ENCODE measurements at regions not wholly inside any gene's neighbourhood (a gene's known extent, or its start where the extent isn't known, plus 50 kb on each side); places are given as distances from the start of the nearest gene placed in this dataset.

- TF ChIP-seq, protein P1, sequence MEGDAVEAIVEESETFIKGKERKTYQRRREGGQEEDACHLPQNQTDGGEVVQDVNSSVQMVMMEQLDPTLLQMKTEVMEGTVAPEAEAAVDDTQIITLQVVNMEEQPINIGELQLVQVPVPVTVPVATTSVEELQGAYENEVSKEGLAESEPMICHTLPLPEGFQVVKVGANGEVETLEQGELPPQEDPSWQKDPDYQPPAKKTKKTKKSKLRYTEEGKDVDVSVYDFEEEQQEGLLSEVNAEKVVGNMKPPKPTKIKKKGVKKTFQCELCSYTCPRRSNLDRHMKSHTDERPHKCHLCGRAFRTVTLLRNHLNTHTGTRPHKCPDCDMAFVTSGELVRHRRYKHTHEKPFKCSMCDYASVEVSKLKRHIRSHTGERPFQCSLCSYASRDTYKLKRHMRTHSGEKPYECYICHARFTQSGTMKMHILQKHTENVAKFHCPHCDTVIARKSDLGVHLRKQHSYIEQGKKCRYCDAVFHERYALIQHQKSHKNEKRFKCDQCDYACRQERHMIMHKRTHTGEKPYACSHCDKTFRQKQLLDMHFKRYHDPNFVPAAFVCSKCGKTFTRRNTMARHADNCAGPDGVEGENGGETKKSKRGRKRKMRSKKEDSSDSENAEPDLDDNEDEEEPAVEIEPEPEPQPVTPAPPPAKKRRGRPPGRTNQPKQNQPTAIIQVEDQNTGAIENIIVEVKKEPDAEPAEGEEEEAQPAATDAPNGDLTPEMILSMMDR (IDR thresholded peaks at IDR 0.05), result no peak
- TF ChIP-seq POLR2A (IDR thresholded peaks at IDR 0.05) (no peak), EP300 (IDR thresholded peaks at IDR 0.05; ENCODE audit: low read depth) (no peak)
These were observed 257.2 kb upstream of the EYS start for GRCh38 chr6:65964261-65964660.
